H1 (cell line): ENCODE measurements at regions not wholly inside any gene's neighbourhood (a gene's known extent, or its start where the extent isn't known, plus 50 kb on each side); places are given as distances from the start of the nearest gene placed in this dataset.
"Not testable (repeated sequence)": the region's sequence is repeated elsewhere in the genome, so short reads cannot be mapped to it uniquely, and the experiment has no call there.

Experiments used
- CTCF ChIP-seq, 3 experiments: IDR thresholded peaks; 1 replicate in 2 of 3; 2 replicates in 1 of 3; pipeline versions ENCODE4 v1.5.1 to v1.6.1; 2011; ENCODE audit warnings: low read length in 3 of 3, mild to moderate bottlenecking in 3 of 3, inconsistent platforms in 2 of 3, low read depth in 1 of 3, moderate library complexity in 1 of 3; ENCODE audit not compliant: insufficient read depth in 1 of 3; ENCODE audit errors: control extremely low read depth in 1 of 3
- EZH2 ChIP-seq: fragments of 200-600 bp; sonication (generic); IDR thresholded peaks from 2 replicates; pipeline ENCODE4 v1.7.1; 2012; ENCODE audit warnings: low read depth, mild to moderate bottlenecking, moderate library complexity, low read length, inconsistent platforms; ENCODE audit not compliant: severe bottlenecking

GRCh38 chr13:109265438-109265742 is 521.0 kb downstream of the IRS2 start:
- not testable (repeated sequence) for TF ChIP-seq CTCF (IDR thresholded peaks at IDR 0.05; ENCODE audit: control extremely low read depth in 1 of 3, insufficient read depth in 1 of 3, low read depth in 1 of 3, low read length in 3 of 3); EZH2
